Choroid plexus epithelial cell (primary cell): ENCODE measurements at regions not wholly inside any gene's neighbourhood (a gene's known extent, or its start where the extent isn't known, plus 50 kb on each side); places are given as distances from the start of the nearest gene placed in this dataset.

ENCODE experiments used
- DNase-seq: peaks from one replicate; pipeline ENCODE4 v3.0.0-alpha.2; 2010; ENCODE audit warnings: low read depth
- H3K4me3 ChIP-seq: 2 replicates; pipeline ENCODE4 v1.5.1; 2011; ENCODE audit warnings: low read depth, mild to moderate bottlenecking, control low read depth, low read length, moderate library complexity
- CTCF ChIP-seq: conservative IDR thresholded peaks from 2 replicates; pipeline ENCODE4 v1.5.1; 2011; ENCODE audit warnings: low read depth, mild to moderate bottlenecking, control low read depth, inconsistent platforms, low read length, moderate library complexity

GRCh38 chr12:118520214-118521035, 144.1 kb downstream of the SUDS3 start:
- DNase-seq = no peak
- no peak overlapping the region for H3K4me3 ChIP-seq
- TF ChIP-seq CTCF = no peak

- DNase-seq = no peak
- TF ChIP-seq CTCF = no peak
- no peak overlapping the region for H3K4me3 ChIP-seq
Measured at GRCh38 chr12:118521036-118521370, 144.6 kb downstream of the SUDS3 start.

GRCh38 chr12:118524446-118524845, 148.1 kb downstream of the SUDS3 start:
- H3K4me3 ChIP-seq = no peak overlapping the region
- no peak for DNase-seq

DNA sequence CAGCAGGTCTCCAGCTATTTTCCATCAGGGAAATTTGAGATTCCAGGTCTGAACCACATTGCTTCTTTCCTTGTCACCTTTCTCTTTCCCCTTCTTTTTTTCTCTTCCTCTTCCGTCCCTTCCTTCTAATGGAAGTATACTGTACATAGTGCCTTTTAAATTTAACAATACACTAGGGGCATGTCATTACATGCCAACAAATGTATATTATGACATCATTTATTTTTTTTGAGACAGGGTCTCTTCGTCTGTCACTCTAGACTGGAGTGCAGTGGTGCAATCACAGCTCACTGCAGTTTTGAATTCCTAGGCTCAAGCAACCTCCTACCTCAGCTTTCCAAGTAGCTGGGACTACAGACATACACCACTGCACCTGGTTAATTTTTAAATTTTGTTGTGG, 148.9 kb downstream of the SUDS3 start:
- no peak for DNase-seq
- no peak overlapping the region for H3K4me3 ChIP-seq
- TF ChIP-seq CTCF = no peak

More at GRCh38 chr12:118524446-118524845, 148.1 kb downstream of the SUDS3 start:
- no peak for TF ChIP-seq CTCF

- no peak for TF ChIP-seq CTCF
- no peak overlapping the region for H3K4me3 ChIP-seq
- no peak for DNase-seq
Measured at GRCh38 chr12:118526255-118527095, 150.1 kb downstream of the SUDS3 start.

DNA sequence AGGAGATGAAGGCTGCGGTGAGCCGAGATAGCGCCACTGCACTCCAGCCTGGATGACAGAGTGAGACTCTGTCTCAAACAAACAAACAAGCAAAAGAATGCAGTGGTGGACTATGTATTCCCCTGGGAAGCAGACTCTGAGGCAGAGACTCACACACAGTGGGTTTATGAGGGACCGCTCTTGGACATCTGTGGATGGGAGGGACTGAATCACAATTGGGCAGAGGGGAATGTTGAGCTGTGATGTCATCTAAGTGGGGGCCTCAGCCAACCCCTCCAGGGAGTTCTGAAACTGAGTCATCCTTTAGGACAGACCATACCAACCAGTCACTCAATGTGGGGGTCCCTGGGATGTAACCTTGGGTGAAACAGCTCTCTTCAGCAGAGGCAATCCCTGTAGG, 151.0 kb downstream of the SUDS3 start:
- TF ChIP-seq CTCF = no peak
- H3K4me3 ChIP-seq = no peak overlapping the region
- DNase-seq = no peak
